Right lobe of liver (tissue), 4 donors: ENCODE measurements at regions not wholly inside any gene's neighbourhood (a gene's known extent, or its start where the extent isn't known, plus 50 kb on each side); places are given as distances from the start of the nearest gene placed in this dataset.

Experiments
- POLR2A ChIP-seq: fragments of 450-650 bp; IDR thresholded peaks from one replicate; pipeline ENCODE4 v1.6.1; 2017; ENCODE audit warnings: antibody characterized with exemption, mild to moderate bottlenecking
- TF ChIP-seq, protein P1 (sequence below), 4 donors: fragments of 200-600 bp in 3 of 4; fragments of 450-650 bp in 1 of 4; IDR thresholded peaks; one replicate each; pipeline versions ENCODE4 v1.5.1 to v1.8.0; 2016 to 2022; ENCODE audit warnings: antibody characterized with exemption in 4 of 4, mild to moderate bottlenecking in 2 of 4
- donor health status: DM: no; HTN: no; CAD: no.
- donor health status: DM: no; HTN: no; CAD: no.
- donor health status: DM: no; HTN: yes; CAD: no.

- TF ChIP-seq POLR2A: no peak
- TF ChIP-seq, protein P1, sequence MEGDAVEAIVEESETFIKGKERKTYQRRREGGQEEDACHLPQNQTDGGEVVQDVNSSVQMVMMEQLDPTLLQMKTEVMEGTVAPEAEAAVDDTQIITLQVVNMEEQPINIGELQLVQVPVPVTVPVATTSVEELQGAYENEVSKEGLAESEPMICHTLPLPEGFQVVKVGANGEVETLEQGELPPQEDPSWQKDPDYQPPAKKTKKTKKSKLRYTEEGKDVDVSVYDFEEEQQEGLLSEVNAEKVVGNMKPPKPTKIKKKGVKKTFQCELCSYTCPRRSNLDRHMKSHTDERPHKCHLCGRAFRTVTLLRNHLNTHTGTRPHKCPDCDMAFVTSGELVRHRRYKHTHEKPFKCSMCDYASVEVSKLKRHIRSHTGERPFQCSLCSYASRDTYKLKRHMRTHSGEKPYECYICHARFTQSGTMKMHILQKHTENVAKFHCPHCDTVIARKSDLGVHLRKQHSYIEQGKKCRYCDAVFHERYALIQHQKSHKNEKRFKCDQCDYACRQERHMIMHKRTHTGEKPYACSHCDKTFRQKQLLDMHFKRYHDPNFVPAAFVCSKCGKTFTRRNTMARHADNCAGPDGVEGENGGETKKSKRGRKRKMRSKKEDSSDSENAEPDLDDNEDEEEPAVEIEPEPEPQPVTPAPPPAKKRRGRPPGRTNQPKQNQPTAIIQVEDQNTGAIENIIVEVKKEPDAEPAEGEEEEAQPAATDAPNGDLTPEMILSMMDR (IDR thresholded peaks at IDR 0.05): no peak
Observed at GRCh38 chrX:53824686-53825085, 138.2 kb upstream of the HUWE1 start.
